Activated T-cell treated with anti-CD3 and anti-CD28 coated beads for 24 hours (primary cell): ENCODE measurements at regions not wholly inside any gene's neighbourhood (a gene's known extent, or its start where the extent isn't known, plus 50 kb on each side); places are given as distances from the start of the nearest gene placed in this dataset.
A peak's percentile ranks its signal among the peaks of the same experiment; 100 is the strongest.

Experiments
- DNase-seq: peaks from one replicate; pipeline ENCODE4 v3.0.0-alpha.2; 2020; ENCODE audit warnings: low read depth

GRCh38 chr12:92032101-92032500 lies 113.5 kb downstream of the BTG1 start:
- no peak for DNase-seq

- DNase-seq, result peak; percentile 16
These were observed 115.0 kb downstream of the BTG1 start for GRCh38 chr12:92030618-92031017.

- DNase-seq, result no peak
These were observed 115.6 kb downstream of the BTG1 start for GRCh38 chr12:92029902-92030586.

GRCh38 chr12:92029136-92029535 lies 116.5 kb downstream of the BTG1 start:
- DNase-seq, result no peak

- DNase-seq, result no peak
These were observed 117.3 kb downstream of the BTG1 start for GRCh38 chr12:92028441-92028709.

- no peak for DNase-seq
These were observed 117.8 kb downstream of the BTG1 start for GRCh38 chr12:92027701-92028440.

GRCh38 chr12:92027243-92027642 lies 118.4 kb downstream of the BTG1 start:
- no peak for DNase-seq

- no peak for DNase-seq
These were observed 120.0 kb downstream of the BTG1 start for GRCh38 chr12:92025462-92026207.

- no peak for DNase-seq
These were observed 123.6 kb downstream of the BTG1 start for GRCh38 chr12:92022093-92022492.

- DNase-seq, result no peak
These were observed 124.0 kb downstream of the BTG1 start for GRCh38 chr12:92021666-92022035.

- no peak for DNase-seq
These were observed 124.5 kb downstream of the BTG1 start for GRCh38 chr12:92020983-92021665.

- DNase-seq, result no peak
These were observed 126.0 kb downstream of the BTG1 start for GRCh38 chr12:92019491-92020277.

- DNase-seq, result no peak
These were observed 133.0 kb downstream of the BTG1 start for GRCh38 chr12:92012691-92013090.

- DNase-seq, result no peak
These were observed 134.6 kb downstream of the BTG1 start for GRCh38 chr12:92010853-92011701.

GRCh38 chr12:92010368-92010767 lies 135.3 kb downstream of the BTG1 start:
- no peak for DNase-seq

- no peak for DNase-seq
These were observed 137.3 kb downstream of the BTG1 start for GRCh38 chr12:92008345-92008744.

- DNase-seq, result no peak
These were observed 137.9 kb downstream of the BTG1 start for GRCh38 chr12:92007787-92008186.

GRCh38 chr12:92003701-92004100 lies 141.9 kb downstream of the BTG1 start:
- no peak for DNase-seq

GRCh38 chr12:92002673-92003382 lies 142.8 kb downstream of the BTG1 start:
- no peak for DNase-seq

- no peak for DNase-seq
These were observed 143.4 kb downstream of the BTG1 start for GRCh38 chr12:92002195-92002649.
